Nephron progenitor cell (in vitro differentiated cells): ENCODE measurements at regions not wholly inside any gene's neighbourhood (a gene's known extent, or its start where the extent isn't known, plus 50 kb on each side); places are given as distances from the start of the nearest gene placed in this dataset.

Experiments
- DNase-seq: peaks from one replicate; pipeline ENCODE4 v3.0.0; 2021
- H3K27ac Mint-ChIP-seq: 2 replicates; pipeline ENCODE4 v1.8.0; 2021; ENCODE audit warnings: mild to moderate bottlenecking, moderate library complexity, mixed read lengths
- H3K27me3 Mint-ChIP-seq: 2 replicates; pipeline ENCODE4 v1.8.0; 2021; ENCODE audit warnings: mild to moderate bottlenecking, low read depth, mixed read lengths; ENCODE audit not compliant: poor library complexity
- H3K36me3 Mint-ChIP-seq: 2 replicates; pipeline ENCODE4 v1.8.0; 2021; ENCODE audit warnings: low read depth, mixed read lengths
- H3K4me1 Mint-ChIP-seq: 2 replicates; pipeline ENCODE4 v1.8.0; 2021; ENCODE audit warnings: mixed read lengths
- H3K4me3 Mint-ChIP-seq: 2 replicates; pipeline ENCODE4 v1.8.0; 2021; ENCODE audit warnings: mild to moderate bottlenecking, moderate library complexity, mixed read lengths
- H3K9me3 Mint-ChIP-seq: 2 replicates; pipeline ENCODE4 v1.8.0; 2021; ENCODE audit warnings: mild to moderate bottlenecking, moderate library complexity, mixed read lengths
- TF ChIP-seq, protein P1 (sequence below): fragments of 200-600 bp; sonication (generic); IDR thresholded peaks from 2 replicates; pipeline ENCODE4 v1.5.0; 2021; ENCODE audit warnings: antibody characterized with exemption

DNA sequence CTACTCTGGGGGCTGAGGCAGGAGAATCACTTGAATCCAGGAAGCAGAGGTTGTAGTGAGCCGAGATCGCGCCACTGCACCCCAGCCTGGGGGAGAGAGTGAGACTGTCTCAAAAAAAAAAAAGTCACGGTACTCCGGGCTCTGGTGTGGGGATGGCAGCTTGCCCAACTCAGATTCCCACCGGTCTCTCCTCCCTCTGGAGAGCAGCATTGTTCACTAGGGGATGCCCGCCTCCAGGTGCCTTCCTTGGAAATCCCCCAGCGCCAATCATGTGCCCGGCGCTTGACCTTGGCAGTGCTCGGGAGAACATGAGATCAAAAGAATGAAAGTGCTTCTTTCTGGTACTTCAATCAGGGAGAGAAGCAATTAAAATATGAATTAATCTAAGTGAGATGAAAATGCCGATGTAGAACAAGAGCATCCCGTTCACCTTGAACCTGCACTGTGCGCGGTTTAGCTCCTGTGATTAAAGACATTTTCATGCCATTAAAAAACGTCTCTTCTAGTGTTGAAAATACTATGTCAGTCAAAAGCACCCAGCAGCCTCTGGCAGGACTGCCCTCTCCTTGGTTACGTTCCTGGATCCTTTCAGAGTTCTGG is 1127.3 kb upstream of the AUTS2 start:
- peaks cover 3% of the 10 kb centered on the region for H3K9me3 Mint-ChIP-seq
- H3K4me3 Mint-ChIP-seq: no peak overlapping the region
- peaks cover 40% of the 10 kb centered on the region for H3K27me3 Mint-ChIP-seq
- H3K36me3 Mint-ChIP-seq: no peaks in the 10 kb centered on the region
- H3K4me1 Mint-ChIP-seq: peaks cover 17% of the 10 kb centered on the region
- H3K27ac Mint-ChIP-seq: no peak overlapping the region
- TF ChIP-seq, protein P1, sequence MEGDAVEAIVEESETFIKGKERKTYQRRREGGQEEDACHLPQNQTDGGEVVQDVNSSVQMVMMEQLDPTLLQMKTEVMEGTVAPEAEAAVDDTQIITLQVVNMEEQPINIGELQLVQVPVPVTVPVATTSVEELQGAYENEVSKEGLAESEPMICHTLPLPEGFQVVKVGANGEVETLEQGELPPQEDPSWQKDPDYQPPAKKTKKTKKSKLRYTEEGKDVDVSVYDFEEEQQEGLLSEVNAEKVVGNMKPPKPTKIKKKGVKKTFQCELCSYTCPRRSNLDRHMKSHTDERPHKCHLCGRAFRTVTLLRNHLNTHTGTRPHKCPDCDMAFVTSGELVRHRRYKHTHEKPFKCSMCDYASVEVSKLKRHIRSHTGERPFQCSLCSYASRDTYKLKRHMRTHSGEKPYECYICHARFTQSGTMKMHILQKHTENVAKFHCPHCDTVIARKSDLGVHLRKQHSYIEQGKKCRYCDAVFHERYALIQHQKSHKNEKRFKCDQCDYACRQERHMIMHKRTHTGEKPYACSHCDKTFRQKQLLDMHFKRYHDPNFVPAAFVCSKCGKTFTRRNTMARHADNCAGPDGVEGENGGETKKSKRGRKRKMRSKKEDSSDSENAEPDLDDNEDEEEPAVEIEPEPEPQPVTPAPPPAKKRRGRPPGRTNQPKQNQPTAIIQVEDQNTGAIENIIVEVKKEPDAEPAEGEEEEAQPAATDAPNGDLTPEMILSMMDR: no peak
- no peak for DNase-seq

DNA sequence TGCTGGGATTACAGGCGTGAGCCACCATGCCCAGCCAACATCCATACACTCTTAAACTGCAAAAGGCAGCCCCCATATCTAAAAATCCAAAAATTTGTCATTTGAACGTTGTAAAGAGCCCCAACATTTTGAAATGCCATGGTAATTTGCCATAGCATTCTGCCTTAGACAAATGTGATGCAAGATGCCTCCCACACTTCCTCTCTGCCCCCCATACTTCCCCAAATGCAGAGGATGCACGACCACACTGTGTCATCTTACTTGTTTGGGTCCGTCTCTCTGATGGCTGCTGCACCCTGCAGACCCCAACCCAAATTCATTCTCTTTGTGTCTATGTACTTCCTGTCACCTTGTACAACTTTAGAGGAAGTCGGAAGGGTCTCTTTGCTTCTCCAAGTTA is 1125.6 kb upstream of the AUTS2 start:
- H3K4me3 Mint-ChIP-seq: no peak overlapping the region
- no peaks in the 10 kb centered on the region for H3K9me3 Mint-ChIP-seq
- peaks cover 46% of the 10 kb centered on the region for H3K27me3 Mint-ChIP-seq
- no peaks in the 10 kb centered on the region for H3K36me3 Mint-ChIP-seq
- TF ChIP-seq, protein P1: no peak
- H3K27ac Mint-ChIP-seq: no peak overlapping the region
- no peak for DNase-seq
- peaks cover 22% of the 10 kb centered on the region for H3K4me1 Mint-ChIP-seq

DNA sequence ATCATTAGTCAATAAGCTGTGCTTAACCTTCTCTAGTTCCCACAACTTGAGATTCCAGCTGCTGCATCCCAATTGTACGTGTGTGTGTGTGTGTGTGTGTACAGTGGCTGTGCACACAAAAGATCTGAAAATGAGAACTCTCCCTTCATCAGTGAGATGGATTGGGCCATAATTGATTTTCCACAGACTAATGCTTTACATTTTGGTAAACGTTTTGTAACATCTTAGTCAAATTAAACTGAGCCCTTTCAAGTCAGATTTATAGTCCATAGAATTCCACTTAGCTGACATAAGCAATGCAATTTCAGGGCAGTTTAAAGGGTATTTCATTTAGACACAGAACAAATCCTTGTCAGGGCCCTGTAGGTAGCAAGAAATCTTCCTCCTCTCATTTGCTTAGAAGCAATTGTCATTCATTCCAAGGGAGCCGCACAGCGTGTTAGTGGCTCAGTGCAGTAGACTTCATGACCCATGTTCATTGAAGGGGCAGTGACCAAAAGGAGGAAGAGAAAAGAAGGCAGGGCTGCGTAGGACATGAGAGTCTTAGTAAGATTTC is 1123.5 kb upstream of the AUTS2 start:
- Mint-ChIP-seq H3K9me3 (no peaks in the 10 kb centered on the region), H3K4me3 (no peak overlapping the region), H3K4me1 (peaks cover 22% of the 10 kb centered on the region), H3K27me3 (peaks cover 39% of the 10 kb centered on the region), H3K27ac (no peak overlapping the region), H3K36me3 (no peaks in the 10 kb centered on the region)
- DNase-seq: no peak
- TF ChIP-seq, protein P1: no peak

DNA sequence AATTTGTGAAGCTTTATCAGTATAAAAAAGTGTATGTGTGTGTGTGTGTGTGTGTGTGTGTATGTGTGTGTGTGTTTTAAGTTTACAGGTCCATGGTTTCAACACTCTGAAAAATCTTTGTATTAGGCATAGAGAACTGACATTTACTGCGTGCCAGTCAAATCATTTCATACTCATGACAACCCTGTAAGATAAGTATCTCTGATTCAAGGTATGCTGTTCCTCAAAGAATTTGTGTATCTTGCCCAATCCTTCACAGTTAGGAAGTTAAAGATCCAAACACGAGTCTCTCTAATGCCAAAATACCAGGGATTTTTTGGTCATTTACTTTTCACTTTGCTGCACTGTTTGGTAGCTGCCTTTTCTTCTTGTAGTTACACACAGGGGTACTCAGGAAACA is 1121.3 kb upstream of the AUTS2 start:
- peaks cover 38% of the 10 kb centered on the region for H3K4me1 Mint-ChIP-seq
- TF ChIP-seq, protein P1: no peak
- H3K27me3 Mint-ChIP-seq: peaks cover 30% of the 10 kb centered on the region
- DNase-seq: no peak
- no peak overlapping the region for H3K4me3 Mint-ChIP-seq
- H3K27ac Mint-ChIP-seq: no peak overlapping the region
- no peaks in the 10 kb centered on the region for H3K36me3 Mint-ChIP-seq
- peaks cover 8% of the 10 kb centered on the region for H3K9me3 Mint-ChIP-seq

DNA sequence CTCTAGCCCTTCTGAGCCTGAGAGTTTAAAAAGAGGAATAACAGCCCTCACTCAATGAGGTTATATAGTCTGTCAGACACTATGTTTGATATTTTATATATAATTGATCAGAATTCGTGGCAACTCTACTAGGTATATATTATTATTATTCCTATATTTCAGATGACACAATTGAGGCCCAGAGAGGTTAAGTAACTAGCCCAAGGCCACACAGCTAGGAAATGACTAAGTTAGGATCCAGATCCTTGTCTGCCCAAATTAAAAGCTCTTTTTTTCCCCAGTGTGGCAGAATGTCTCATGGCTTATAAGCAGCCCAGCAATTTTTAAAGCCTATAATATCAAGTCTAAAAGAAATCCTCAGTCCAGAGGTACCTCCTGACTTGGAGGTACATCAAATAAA is 1119.9 kb upstream of the AUTS2 start:
- no peak for DNase-seq
- H3K36me3 Mint-ChIP-seq: no peaks in the 10 kb centered on the region
- peaks cover 38% of the 10 kb centered on the region for H3K4me1 Mint-ChIP-seq
- peaks cover 20% of the 10 kb centered on the region for H3K9me3 Mint-ChIP-seq
- peaks cover 23% of the 10 kb centered on the region for H3K27me3 Mint-ChIP-seq
- TF ChIP-seq, protein P1: no peak
- H3K27ac Mint-ChIP-seq: no peak overlapping the region
- no peak overlapping the region for H3K4me3 Mint-ChIP-seq

DNA sequence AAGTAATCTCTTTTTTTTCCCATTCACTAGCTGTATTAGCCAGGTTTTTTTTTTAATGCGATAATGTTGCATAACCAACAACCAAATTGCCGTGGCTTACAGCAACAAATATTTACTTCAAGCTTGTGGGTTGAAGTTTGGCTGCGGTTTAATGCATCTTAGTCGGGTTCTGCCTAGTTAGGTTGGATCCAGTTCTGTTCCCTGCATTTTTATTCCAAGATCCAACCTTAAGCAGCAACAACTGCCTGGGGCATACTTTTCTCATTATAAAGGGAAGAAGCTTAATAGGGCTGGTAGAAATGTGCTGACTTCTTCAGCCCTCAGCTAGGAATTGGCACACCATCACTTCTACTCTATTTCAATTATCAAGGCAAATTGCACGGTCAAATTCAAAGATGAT is 1115.5 kb upstream of the AUTS2 start:
- Mint-ChIP-seq H3K9me3 (peaks cover 21% of the 10 kb centered on the region), H3K27ac (no peak overlapping the region), H3K36me3 (no peaks in the 10 kb centered on the region), H3K4me3 (no peak overlapping the region), H3K4me1 (peaks cover 16% of the 10 kb centered on the region), H3K27me3 (peaks cover 7% of the 10 kb centered on the region)
- TF ChIP-seq, protein P1: no peak
- no peak for DNase-seq
